ENCODE measurements at regions not wholly inside any gene's neighbourhood (a gene's known extent, or its start where the extent isn't known, plus 50 kb on each side); places are given as distances from the start of the nearest gene placed in this dataset.
A peak's percentile ranks its signal among the peaks of the same experiment; 100 is the strongest.

DNA sequence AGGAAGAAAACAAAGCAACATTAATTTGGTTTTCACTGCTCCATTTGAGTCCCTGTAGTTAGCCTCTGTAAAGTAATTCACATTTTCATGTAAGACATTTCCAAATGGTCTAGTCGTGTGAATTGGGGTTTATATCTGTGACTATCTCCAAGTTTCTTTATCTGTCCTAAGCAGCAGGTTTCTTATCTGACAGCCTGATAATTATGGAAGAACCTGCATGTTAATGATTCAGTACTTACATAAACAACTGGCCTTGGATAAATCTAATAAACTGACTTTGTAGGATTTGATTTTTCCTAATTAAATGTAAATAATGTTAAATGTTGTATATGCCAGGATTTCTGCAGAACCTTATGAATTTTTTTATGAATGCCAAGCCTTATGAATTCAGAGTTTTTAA, 964.9 kb downstream of the NR2F1-AS1 start:
- no peak for ATAC-seq
- no TSS peak for BruUV-seq (replicated peaks)
- H3K27ac ChIP-seq (ENCODE audit: low read length), result no peak overlapping the region; the same call in 1 of the 2 replicates

DNA sequence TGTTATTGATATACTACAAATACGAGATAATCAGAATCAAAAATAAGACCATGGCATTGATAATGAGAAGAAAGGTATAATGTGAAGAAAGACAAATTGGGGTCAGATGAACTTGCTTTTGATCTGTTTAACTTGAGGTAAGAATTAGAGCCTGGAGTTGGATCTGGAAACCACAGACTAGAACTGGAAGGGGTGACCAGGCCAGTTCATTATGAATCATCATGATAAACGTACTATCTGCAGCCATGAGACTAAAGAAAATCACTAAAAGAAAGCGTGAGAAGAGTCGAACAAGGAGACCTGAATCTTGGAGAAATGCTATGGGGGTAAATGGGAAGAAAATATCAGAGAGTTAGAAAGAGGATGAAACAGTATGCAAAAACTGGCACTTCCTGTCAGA, 967.5 kb downstream of the NR2F1-AS1 start:
- ATAC-seq, result no peak

More for the DNA sequence above, 964.9 kb downstream of the NR2F1-AS1 start:
- no peak for TF ChIP-seq SIN3A (IDR thresholded peaks at IDR 0.05; ENCODE audit: borderline replicate concordance, insufficient read depth, low read depth, low read length)
- no peak for TF ChIP-seq REST (IDR thresholded peaks at IDR 0.05; ENCODE audit: insufficient read depth in 1 of 2, low read depth in 2 of 2, low read length in 1 of 2)
- TF ChIP-seq TCF7L2 (IDR thresholded peaks at IDR 0.05; ENCODE audit: low read depth, low read length), result no peak
- TF ChIP-seq, protein P1, sequence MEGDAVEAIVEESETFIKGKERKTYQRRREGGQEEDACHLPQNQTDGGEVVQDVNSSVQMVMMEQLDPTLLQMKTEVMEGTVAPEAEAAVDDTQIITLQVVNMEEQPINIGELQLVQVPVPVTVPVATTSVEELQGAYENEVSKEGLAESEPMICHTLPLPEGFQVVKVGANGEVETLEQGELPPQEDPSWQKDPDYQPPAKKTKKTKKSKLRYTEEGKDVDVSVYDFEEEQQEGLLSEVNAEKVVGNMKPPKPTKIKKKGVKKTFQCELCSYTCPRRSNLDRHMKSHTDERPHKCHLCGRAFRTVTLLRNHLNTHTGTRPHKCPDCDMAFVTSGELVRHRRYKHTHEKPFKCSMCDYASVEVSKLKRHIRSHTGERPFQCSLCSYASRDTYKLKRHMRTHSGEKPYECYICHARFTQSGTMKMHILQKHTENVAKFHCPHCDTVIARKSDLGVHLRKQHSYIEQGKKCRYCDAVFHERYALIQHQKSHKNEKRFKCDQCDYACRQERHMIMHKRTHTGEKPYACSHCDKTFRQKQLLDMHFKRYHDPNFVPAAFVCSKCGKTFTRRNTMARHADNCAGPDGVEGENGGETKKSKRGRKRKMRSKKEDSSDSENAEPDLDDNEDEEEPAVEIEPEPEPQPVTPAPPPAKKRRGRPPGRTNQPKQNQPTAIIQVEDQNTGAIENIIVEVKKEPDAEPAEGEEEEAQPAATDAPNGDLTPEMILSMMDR (IDR thresholded peaks at IDR 0.05), result no peak
- TF ChIP-seq POLR2AphosphoS5 (IDR thresholded peaks at IDR 0.05; ENCODE audit: low read depth, low read length), result no peak
- in situ Hi-C loops (cut with HindIII; ENCODE audit: low pct_unique_long_range_greater_than_20kb, low sequenced_read_pairs) (no loop called here), intact Hi-C loops (cut with micrococcal nuclease; ENCODE audit: unreplicated experiment) (no loop called here)
- no peak for DNase-seq (ENCODE audit: low read depth, low spot score)
- CTCF ChIA-PET, result no interaction called here
- Histone ChIP-seq H3K4me1 (ENCODE audit: control insufficient read depth, insufficient read depth, low read length) (no peaks in the 10 kb centered on the region), H3K4me3 (ENCODE audit: low read depth in 2 of 2, low read length in 2 of 2) (no peak overlapping the region), H3K9me3 (ENCODE audit: control insufficient read depth, insufficient read depth, low read depth, low read length) (peaks cover under 1% of the 10 kb centered on the region; the same call in 1 of the 2 replicates), H3K36me3 (ENCODE audit: control insufficient read depth, insufficient read depth, low read length) (no peaks in the 10 kb centered on the region), H3K27me3 (ENCODE audit: control insufficient read depth, insufficient read depth, low read length) (no peaks in the 10 kb centered on the region)
- POLR2A ChIA-PET, result no interaction called here

More for the DNA sequence above, 967.5 kb downstream of the NR2F1-AS1 start:
- ChIA-PET POLR2A (no interaction called here), CTCF (no interaction called here)
- Histone ChIP-seq H3K4me1 (ENCODE audit: control insufficient read depth, insufficient read depth, low read length) (no peaks in the 10 kb centered on the region), H3K9me3 (ENCODE audit: control insufficient read depth, insufficient read depth, low read depth, low read length) (peaks cover 3% of the 10 kb centered on the region; the same call in 1 of the 2 replicates), H3K27ac (ENCODE audit: low read length) (peak overlapping the region; percentile 53; the same call in 1 of the 2 replicates), H3K27me3 (ENCODE audit: control insufficient read depth, insufficient read depth, low read length) (no peaks in the 10 kb centered on the region), H3K36me3 (ENCODE audit: control insufficient read depth, insufficient read depth, low read length) (no peaks in the 10 kb centered on the region), H3K4me3 (ENCODE audit: low read depth in 2 of 2, low read length in 2 of 2) (no peak overlapping the region)
- in situ Hi-C loops (cut with HindIII; ENCODE audit: low pct_unique_long_range_greater_than_20kb, low sequenced_read_pairs) (no loop called here), intact Hi-C loops (cut with micrococcal nuclease; ENCODE audit: unreplicated experiment) (no loop called here)
- no peak for DNase-seq (ENCODE audit: low read depth, low spot score)
- no TSS peak for BruUV-seq (replicated peaks)
- TF ChIP-seq SIN3A (IDR thresholded peaks at IDR 0.05; ENCODE audit: borderline replicate concordance, insufficient read depth, low read depth, low read length), result no peak
- TF ChIP-seq TCF7L2 (IDR thresholded peaks at IDR 0.05; ENCODE audit: low read depth, low read length), result no peak
- TF ChIP-seq REST (IDR thresholded peaks at IDR 0.05; ENCODE audit: insufficient read depth in 1 of 2, low read depth in 2 of 2, low read length in 1 of 2), result no peak
- no peak for TF ChIP-seq POLR2AphosphoS5 (IDR thresholded peaks at IDR 0.05; ENCODE audit: low read depth, low read length)
- TF ChIP-seq, protein P1 (IDR thresholded peaks at IDR 0.05), result no peak
